HUES48 (cell line): ENCODE measurements at regions not wholly inside any gene's neighbourhood (a gene's known extent, or its start where the extent isn't known, plus 50 kb on each side); places are given as distances from the start of the nearest gene placed in this dataset.

Experiments
- H3K27ac ChIP-seq: one replicate; pipeline ENCODE4 v1.7.0; 2013; ENCODE audit warnings: low read depth, low read length, inconsistent platforms
- H3K27me3 ChIP-seq: 2 replicates; pipeline ENCODE4 v1.6.1; 2013; ENCODE audit warnings: mild to moderate bottlenecking, low read length; ENCODE audit not compliant: control insufficient read depth, insufficient read depth
- H3K36me3 ChIP-seq: 2 replicates; pipeline ENCODE4 v1.6.1; 2013; ENCODE audit warnings: low read length; ENCODE audit not compliant: control insufficient read depth, insufficient read depth
- H3K4me1 ChIP-seq: 2 replicates; pipeline ENCODE4 v1.6.1; 2013; ENCODE audit warnings: mild to moderate bottlenecking, low read length; ENCODE audit not compliant: control insufficient read depth, insufficient read depth
- H3K4me3 ChIP-seq: 2 replicates; pipeline ENCODE4 v1.5.1; 2013; ENCODE audit warnings: mild to moderate bottlenecking, low read depth, low read length
- H3K9ac ChIP-seq: 2 replicates; pipeline ENCODE4 v1.6.1; 2013; ENCODE audit warnings: mild to moderate bottlenecking, low read depth, low read length, moderate library complexity
- H3K9me3 ChIP-seq: 2 replicates; pipeline ENCODE4 v1.6.1; 2013; ENCODE audit warnings: low read length; ENCODE audit not compliant: control insufficient read depth, insufficient read depth

DNA sequence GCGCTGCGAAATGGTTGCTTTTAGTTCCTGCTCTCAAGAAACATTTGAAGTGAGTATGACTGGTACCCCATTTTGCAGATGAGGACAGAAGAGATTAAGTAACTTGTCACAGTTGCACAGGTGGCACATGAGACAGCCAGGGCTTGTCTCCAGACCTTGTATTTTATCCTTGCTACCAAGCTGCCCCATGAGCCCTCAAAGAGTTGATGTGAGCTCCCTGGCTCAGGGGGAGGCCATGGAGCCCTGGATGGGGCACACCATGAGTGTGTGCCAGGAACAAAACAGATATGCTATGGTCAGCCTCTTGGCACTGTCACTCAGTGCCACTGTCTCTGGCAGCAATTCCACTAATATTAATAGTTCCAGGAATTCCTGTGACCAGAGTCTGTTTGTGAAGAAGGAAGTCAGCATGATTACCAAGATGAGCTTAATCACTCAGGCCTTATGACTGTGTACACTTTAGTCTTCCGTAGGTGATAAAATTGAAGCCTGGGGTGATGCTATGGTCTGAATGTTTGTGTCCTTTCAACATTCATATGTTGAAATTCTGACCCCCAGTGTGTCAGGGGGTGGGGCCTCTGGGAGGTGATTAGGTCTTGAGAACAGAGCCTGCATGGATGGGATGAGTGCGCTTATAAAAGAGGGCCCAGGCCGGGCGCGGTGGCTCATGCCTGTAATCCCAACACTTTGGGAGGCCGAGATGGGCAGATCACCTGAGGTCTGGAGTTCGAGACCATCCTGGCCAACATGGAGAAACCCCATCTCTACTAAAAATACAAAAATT is 806.8 kb downstream of the AACS start:
- Histone ChIP-seq H3K9me3 (no peaks in the 10 kb centered on the region), H3K4me3 (no peak overlapping the region), H3K27me3 (no peaks in the 10 kb centered on the region), H3K9ac (no peak overlapping the region), H3K27ac (no peak overlapping the region), H3K36me3 (no peaks in the 10 kb centered on the region), H3K4me1 (no peaks in the 10 kb centered on the region)

DNA sequence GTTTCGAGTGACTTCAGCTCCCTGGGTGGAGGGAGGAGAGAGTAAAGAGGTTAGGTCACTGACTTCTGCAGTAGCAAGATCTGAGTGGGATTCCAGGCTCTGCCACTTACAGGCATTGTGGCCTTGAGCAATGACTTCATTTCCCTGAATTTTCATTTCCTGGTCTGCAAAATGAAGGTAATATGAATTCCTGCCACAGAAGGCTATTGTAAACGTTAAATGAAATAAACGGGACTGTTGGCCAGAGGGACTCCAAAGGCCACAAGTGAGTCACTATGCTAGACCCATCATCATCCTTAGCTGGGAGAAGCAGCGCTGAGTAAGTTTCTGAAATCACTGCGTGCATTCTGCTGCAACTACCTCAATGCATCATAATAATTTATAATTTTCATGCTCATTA is 807.8 kb downstream of the AACS start:
- H3K27me3 ChIP-seq = no peaks in the 10 kb centered on the region
- H3K27ac ChIP-seq = no peak overlapping the region
- no peaks in the 10 kb centered on the region for H3K9me3 ChIP-seq
- no peaks in the 10 kb centered on the region for H3K4me1 ChIP-seq
- no peak overlapping the region for H3K9ac ChIP-seq
- H3K4me3 ChIP-seq = no peak overlapping the region
- H3K36me3 ChIP-seq = no peaks in the 10 kb centered on the region

DNA sequence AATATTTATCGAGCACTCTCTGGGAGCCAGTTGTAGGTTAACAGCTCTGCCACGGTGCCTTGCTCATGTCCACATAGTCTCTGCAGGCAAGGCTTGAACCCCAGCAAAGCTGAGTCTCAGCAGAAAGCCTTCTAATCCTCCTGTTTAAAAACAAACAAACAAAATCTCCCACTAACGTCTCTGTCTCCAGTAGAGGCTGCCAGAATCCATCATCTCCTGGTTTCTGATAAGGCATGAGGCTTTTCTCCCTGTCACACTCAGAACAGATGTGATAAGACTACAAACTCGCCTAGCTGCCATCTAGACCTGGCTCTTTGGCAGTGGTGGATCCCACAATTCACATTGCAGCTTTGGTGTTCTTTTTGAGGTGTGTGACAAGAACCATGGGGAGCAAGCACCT is 813.2 kb downstream of the AACS start:
- Histone ChIP-seq H3K27ac (no peak overlapping the region), H3K4me1 (no peaks in the 10 kb centered on the region), H3K36me3 (no peaks in the 10 kb centered on the region), H3K4me3 (no peak overlapping the region), H3K27me3 (no peaks in the 10 kb centered on the region), H3K9ac (no peak overlapping the region), H3K9me3 (no peaks in the 10 kb centered on the region)

GRCh38 chr12:125882141-125882540 is 816.9 kb downstream of the AACS start:
- no peaks in the 10 kb centered on the region for H3K27me3 ChIP-seq
- H3K9ac ChIP-seq = no peak overlapping the region
- H3K9me3 ChIP-seq = no peaks in the 10 kb centered on the region
- H3K4me1 ChIP-seq = no peaks in the 10 kb centered on the region
- H3K4me3 ChIP-seq = no peak overlapping the region
- no peaks in the 10 kb centered on the region for H3K36me3 ChIP-seq
- no peak overlapping the region for H3K27ac ChIP-seq

DNA sequence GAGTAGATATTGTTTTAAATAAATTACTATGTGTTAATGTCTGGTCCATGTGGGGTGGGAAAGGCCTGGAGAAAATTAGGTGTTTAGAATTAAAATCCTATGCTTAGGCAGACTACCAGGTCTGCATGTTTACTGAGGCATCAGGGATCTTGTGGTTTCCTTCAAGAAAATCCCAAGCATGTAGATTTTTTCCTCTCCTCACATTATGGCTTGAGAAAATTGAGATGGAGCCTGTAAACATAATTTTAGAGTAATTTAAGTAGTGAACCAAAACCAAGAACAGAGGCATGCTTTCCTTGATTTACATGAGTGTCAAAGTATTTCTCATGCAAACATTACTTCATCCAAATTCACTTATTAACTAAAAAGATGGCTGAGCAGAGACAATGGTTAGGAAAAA is 823.7 kb downstream of the AACS start:
- Histone ChIP-seq H3K9ac (no peak overlapping the region), H3K36me3 (no peaks in the 10 kb centered on the region), H3K4me1 (peaks cover 26% of the 10 kb centered on the region), H3K4me3 (no peak overlapping the region), H3K27me3 (no peaks in the 10 kb centered on the region), H3K9me3 (no peaks in the 10 kb centered on the region), H3K27ac (no peak overlapping the region)

DNA sequence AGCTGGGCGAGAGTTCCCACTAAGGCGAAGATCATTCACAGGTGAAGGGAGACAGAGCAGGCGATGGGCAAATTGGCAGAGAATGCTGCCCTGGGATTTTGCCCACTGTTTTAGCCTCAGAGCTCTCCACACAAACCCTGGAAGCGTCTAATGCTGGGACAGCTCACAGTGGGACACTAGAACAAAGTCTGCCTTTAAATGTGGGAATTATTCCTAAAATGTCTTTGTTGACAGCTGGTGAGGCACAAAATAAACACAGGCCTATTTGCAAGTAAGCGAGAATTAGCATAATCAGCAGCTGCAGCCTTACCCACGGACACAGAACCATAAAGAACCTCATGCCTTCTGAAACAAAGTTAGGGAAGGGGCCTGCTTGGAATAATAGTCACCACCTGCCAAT is 824.5 kb downstream of the AACS start:
- Histone ChIP-seq H3K27ac (peak overlapping the region; percentile 20), H3K4me3 (no peak overlapping the region)

DNA sequence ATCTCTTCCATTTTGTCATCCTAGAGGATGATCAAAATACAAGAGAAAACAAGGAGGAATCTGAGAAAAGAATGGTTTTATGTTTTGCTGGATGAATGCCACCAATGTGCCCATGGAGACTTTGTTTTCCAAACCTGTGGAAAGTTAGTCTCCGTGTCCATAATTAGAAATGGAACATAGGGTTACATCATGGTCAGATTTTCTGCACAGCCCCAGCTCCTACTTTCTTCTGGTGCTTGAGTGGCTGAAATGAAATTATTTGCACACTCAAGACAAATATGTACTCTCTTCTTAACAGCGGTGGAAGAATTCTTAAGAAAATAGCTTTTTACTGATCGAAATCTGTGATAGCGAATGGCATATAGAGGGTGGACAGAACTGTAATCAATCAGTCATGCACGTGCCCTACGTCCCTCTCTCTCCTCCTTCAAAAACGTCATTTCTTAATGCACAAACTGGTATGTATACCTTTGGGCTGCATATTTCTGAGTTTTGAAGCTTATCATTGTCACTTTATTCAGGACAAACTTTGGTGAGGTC is 825.2 kb downstream of the AACS start:
- Histone ChIP-seq H3K4me3 (no peak overlapping the region), H3K27ac (no peak overlapping the region), H3K9me3 (no peaks in the 10 kb centered on the region), H3K9ac (no peak overlapping the region), H3K4me1 (peaks cover 26% of the 10 kb centered on the region), H3K36me3 (no peaks in the 10 kb centered on the region), H3K27me3 (no peaks in the 10 kb centered on the region)

More for the DNA sequence above, 824.5 kb downstream of the AACS start:
- no peaks in the 10 kb centered on the region for H3K36me3 ChIP-seq
- H3K4me1 ChIP-seq = peaks cover 26% of the 10 kb centered on the region
- H3K9me3 ChIP-seq = no peaks in the 10 kb centered on the region
- H3K27me3 ChIP-seq = no peaks in the 10 kb centered on the region
- no peak overlapping the region for H3K9ac ChIP-seq

- Histone ChIP-seq H3K9ac (no peak overlapping the region), H3K9me3 (no peaks in the 10 kb centered on the region), H3K27me3 (no peaks in the 10 kb centered on the region), H3K36me3 (no peaks in the 10 kb centered on the region), H3K4me3 (no peak overlapping the region), H3K4me1 (peaks cover 26% of the 10 kb centered on the region), H3K27ac (no peak overlapping the region)
These were observed 825.7 kb downstream of the AACS start for GRCh38 chr12:125890971-125891370.

- Histone ChIP-seq H3K4me3 (no peak overlapping the region), H3K36me3 (no peaks in the 10 kb centered on the region), H3K27ac (no peak overlapping the region), H3K9ac (no peak overlapping the region), H3K27me3 (no peaks in the 10 kb centered on the region), H3K4me1 (peaks cover 26% of the 10 kb centered on the region), H3K9me3 (no peaks in the 10 kb centered on the region)
These were observed 827.0 kb downstream of the AACS start for GRCh38 chr12:125892276-125892675.

- no peaks in the 10 kb centered on the region for H3K4me1 ChIP-seq
- no peaks in the 10 kb centered on the region for H3K36me3 ChIP-seq
- no peaks in the 10 kb centered on the region for H3K27me3 ChIP-seq
- H3K4me3 ChIP-seq = no peak overlapping the region
- no peak overlapping the region for H3K9ac ChIP-seq
- H3K9me3 ChIP-seq = 0 out of 2 replicates have a peak, but pooled peaks cover 2% of the 10 kb centered on the region
- no peak overlapping the region for H3K27ac ChIP-seq
These were observed 837.8 kb downstream of the AACS start for GRCh38 chr12:125902991-125903390.

DNA sequence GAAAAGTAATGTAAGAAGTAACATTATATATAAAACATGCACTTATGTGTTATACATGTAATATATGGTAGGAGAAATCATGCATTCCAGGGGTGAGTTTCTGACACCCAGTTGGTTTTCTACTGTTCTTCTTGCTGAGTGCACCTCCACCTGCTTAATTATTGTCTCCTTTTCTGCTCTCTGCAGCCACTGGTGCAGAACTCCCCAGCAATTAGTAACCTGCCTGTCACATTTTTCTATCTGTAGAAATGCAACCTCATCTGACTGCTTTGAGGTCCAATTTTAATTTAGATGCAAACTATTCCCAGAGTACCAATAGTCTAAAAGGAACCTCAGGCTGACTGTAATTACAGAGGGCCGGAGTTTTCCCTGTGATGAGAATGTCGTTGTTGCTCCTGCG is 842.1 kb downstream of the AACS start:
- Histone ChIP-seq H3K27me3 (no peaks in the 10 kb centered on the region), H3K36me3 (no peaks in the 10 kb centered on the region), H3K9ac (no peak overlapping the region), H3K4me3 (no peak overlapping the region), H3K9me3 (peaks cover under 1% of the 10 kb centered on the region; the same call in 1 of the 2 replicates), H3K27ac (no peak overlapping the region), H3K4me1 (no peaks in the 10 kb centered on the region)
